ENCODE measurements at regions not wholly inside any gene's neighbourhood (a gene's known extent, or its start where the extent isn't known, plus 50 kb on each side); places are given as distances from the start of the nearest gene placed in this dataset.

DNA sequence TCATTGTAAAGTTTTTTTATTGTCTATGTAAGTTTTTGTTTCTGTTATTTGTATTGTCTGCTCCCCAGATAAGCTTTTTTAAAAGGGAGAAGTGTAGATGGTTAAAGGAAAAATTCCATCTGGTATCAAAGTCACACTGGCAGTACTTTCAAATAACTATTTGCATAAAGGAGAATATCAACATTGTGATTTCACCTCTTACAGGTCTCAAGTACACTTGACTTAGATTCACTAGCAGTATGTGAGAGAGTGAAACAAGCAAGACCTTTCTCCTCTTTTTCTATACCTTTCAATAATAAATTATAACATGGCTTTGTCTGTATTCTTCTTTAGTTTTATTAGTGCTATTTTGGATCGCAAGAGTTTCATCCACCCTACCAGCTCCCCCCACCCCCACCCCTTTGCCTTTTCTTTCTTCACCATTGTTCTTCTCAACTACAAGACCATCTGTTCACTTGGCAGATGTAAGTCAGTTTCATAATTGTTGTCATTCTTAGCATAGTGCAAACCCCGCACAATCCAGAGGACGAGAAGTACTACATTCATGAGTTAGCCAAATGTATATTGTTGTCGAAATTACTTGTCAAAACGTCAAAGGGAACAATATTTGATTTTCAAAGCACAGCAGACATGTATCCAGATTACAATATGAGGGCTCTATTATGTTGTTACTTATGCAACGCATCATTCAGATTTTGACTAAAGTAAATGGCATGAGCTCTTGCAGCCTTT, 602.7 kb upstream of the FLRT2 start:
- TF ChIP-seq, protein P1, sequence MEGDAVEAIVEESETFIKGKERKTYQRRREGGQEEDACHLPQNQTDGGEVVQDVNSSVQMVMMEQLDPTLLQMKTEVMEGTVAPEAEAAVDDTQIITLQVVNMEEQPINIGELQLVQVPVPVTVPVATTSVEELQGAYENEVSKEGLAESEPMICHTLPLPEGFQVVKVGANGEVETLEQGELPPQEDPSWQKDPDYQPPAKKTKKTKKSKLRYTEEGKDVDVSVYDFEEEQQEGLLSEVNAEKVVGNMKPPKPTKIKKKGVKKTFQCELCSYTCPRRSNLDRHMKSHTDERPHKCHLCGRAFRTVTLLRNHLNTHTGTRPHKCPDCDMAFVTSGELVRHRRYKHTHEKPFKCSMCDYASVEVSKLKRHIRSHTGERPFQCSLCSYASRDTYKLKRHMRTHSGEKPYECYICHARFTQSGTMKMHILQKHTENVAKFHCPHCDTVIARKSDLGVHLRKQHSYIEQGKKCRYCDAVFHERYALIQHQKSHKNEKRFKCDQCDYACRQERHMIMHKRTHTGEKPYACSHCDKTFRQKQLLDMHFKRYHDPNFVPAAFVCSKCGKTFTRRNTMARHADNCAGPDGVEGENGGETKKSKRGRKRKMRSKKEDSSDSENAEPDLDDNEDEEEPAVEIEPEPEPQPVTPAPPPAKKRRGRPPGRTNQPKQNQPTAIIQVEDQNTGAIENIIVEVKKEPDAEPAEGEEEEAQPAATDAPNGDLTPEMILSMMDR (IDR thresholded peaks at IDR 0.05; ENCODE audit: extremely low read depth in 1 of 2, insufficient read depth in 1 of 2, low read depth in 1 of 2, low read length in 2 of 2) = no peak
- TF ChIP-seq, protein P2, sequence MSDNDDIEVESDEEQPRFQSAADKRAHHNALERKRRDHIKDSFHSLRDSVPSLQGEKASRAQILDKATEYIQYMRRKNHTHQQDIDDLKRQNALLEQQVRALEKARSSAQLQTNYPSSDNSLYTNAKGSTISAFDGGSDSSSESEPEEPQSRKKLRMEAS (IDR thresholded peaks at IDR 0.05; ENCODE audit: insufficient read depth, insufficient read length) = no peak
- TF ChIP-seq FOS (IDR thresholded peaks at IDR 0.05; ENCODE audit: borderline replicate concordance, insufficient read depth, low read length) = no peak
- no peak for TF ChIP-seq POLR2A (IDR thresholded peaks at IDR 0.05; ENCODE audit: low read depth, low read length)
- TF ChIP-seq POLR2AphosphoS5 (IDR thresholded peaks at IDR 0.05; ENCODE audit: insufficient read depth, low read depth, low read length) = no peak
- no peak for TF ChIP-seq EZH2 (IDR thresholded peaks at IDR 0.05; ENCODE audit: borderline replicate concordance, low read depth, low read length, severe bottlenecking)
- TF ChIP-seq JUN (IDR thresholded peaks at IDR 0.05; ENCODE audit: borderline replicate concordance, insufficient read depth, insufficient read length, low read depth) = no peak
